ENCODE measurements at regions not wholly inside any gene's neighbourhood (a gene's known extent, or its start where the extent isn't known, plus 50 kb on each side); places are given as distances from the start of the nearest gene placed in this dataset.

DNA sequence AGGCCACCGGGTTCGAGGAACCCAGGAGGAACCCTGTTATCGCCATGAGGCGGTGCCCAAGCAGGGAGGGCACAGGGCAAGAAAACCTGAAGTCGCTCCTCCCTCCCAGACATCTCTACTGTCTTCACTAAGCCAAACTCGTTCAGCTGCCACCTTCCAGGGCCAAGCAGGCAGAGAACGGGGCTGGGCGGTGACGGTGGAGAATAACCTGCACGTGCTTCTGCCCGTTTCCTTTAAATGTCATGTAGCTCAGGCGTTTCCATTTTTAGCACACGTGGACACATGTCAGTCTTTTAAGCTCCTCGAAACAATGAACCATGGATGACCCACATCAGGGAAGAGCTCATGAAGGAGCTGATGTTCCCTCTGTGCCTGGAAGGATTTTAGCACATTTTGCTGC is 124.3 kb upstream of the KLF6 start:
- TF ChIP-seq CTCF (IDR thresholded peaks at IDR 0.05; ENCODE audit: insufficient read depth, low read depth, low read length) (no peak), EZH2 (IDR thresholded peaks at IDR 0.05; ENCODE audit: insufficient read depth, low read length) (no peak)
